ENCODE measurements at regions not wholly inside any gene's neighbourhood (a gene's known extent, or its start where the extent isn't known, plus 50 kb on each side); places are given as distances from the start of the nearest gene placed in this dataset.
A peak's percentile ranks its signal among the peaks of the same experiment; 100 is the strongest.

GRCh38 chr6:76886900-76887299 lies 576.4 kb downstream of the HTR1B start (continued):
- TF ChIP-seq EGR1 (IDR thresholded peaks at IDR 0.05; ENCODE audit: low read depth in 2 of 2) = no peak
- TF ChIP-seq YY1 (IDR thresholded peaks at IDR 0.05) = no peak

DNA sequence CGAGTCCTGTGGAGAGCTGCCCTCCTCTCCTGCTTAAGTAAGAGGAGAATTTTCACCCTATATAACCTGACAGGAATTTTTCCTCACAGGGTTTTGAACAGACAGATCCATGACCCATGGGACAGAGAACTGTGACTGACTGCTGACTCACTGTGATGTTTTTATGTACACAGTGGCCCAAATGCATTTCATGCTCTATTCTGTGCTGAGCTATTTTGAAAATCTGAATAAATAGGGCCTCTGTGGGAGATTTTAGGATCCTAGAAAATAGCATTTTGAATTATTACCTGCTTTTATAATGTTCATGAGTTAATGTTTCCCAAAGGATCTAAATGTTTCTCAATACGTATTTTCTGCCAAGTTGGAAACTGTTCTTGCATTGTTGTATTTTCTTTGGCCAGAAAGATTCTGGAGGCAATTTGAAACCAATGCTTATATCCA lies 577.4 kb downstream of the HTR1B start:
- Histone ChIP-seq H3K27ac (ENCODE audit: low read depth in 1 of 2, low read length in 2 of 2) (no peak overlapping the region), H3K36me3 (ENCODE audit: control insufficient read depth in 4 of 4, insufficient read depth in 3 of 4, low read depth in 1 of 4, low read length in 3 of 4) (no peaks in the 10 kb centered on the region), H3K4me3 (ENCODE audit: low read depth in 1 of 3, low read length in 3 of 3) (no peak overlapping the region), H3K27me3 (ENCODE audit: control insufficient read depth in 4 of 4, insufficient read depth in 4 of 4, low read length in 3 of 4) (no peaks in the 10 kb centered on the region), H3K4me1 (ENCODE audit: control insufficient read depth in 4 of 4, insufficient read depth in 4 of 4, low read length in 3 of 4) (peaks cover 0 to 3% (median 1%) of the 10 kb centered on the region in 4 donors), H3K9ac (ENCODE audit: low read depth in 1 of 2, low read length in 2 of 2) (no peak overlapping the region), H3K9me3 (ENCODE audit: control insufficient read depth in 4 of 4, low read length in 3 of 4) (no peaks in the 10 kb centered on the region)
- TF ChIP-seq JUND (IDR thresholded peaks at IDR 0.05) (peak in 1 of 2 donors; percentile 53), FOXA1 (IDR thresholded peaks at IDR 0.05) (no peak), SP1 (IDR thresholded peaks at IDR 0.05) (no peak), RXRA (IDR thresholded peaks at IDR 0.05) (peak; percentile 45 to 84), YY1 (IDR thresholded peaks at IDR 0.05) (no peak), HNF4G (IDR thresholded peaks at IDR 0.05) (no peak), NR2F2 (IDR thresholded peaks at IDR 0.05) (no peak), GABPA (IDR thresholded peaks at IDR 0.05 in 1 of 2, conservative IDR thresholded peaks at IDR 0.05 in 1 of 2) (no peak), HNF4A (conservative IDR thresholded peaks at IDR 0.05) (peak in 1 of 2 donors; percentile 50), EGR1 (IDR thresholded peaks at IDR 0.05; ENCODE audit: low read depth in 2 of 2) (no peak), CTCF (IDR thresholded peaks at IDR 0.05; ENCODE audit: low read depth, low read length, missing input control) (no peak), TAF1 (conservative IDR thresholded peaks at IDR 0.05) (no peak)
- TF ChIP-seq, protein P1, sequence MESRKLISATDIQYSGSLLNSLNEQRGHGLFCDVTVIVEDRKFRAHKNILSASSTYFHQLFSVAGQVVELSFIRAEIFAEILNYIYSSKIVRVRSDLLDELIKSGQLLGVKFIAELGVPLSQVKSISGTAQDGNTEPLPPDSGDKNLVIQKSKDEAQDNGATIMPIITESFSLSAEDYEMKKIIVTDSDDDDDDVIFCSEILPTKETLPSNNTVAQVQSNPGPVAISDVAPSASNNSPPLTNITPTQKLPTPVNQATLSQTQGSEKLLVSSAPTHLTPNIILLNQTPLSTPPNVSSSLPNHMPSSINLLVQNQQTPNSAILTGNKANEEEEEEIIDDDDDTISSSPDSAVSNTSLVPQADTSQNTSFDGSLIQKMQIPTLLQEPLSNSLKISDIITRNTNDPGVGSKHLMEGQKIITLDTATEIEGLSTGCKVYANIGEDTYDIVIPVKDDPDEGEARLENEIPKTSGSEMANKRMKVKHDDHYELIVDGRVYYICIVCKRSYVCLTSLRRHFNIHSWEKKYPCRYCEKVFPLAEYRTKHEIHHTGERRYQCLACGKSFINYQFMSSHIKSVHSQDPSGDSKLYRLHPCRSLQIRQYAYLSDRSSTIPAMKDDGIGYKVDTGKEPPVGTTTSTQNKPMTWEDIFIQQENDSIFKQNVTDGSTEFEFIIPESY (IDR thresholded peaks at IDR 0.05) = no peak
- TF ChIP-seq, protein P2, sequence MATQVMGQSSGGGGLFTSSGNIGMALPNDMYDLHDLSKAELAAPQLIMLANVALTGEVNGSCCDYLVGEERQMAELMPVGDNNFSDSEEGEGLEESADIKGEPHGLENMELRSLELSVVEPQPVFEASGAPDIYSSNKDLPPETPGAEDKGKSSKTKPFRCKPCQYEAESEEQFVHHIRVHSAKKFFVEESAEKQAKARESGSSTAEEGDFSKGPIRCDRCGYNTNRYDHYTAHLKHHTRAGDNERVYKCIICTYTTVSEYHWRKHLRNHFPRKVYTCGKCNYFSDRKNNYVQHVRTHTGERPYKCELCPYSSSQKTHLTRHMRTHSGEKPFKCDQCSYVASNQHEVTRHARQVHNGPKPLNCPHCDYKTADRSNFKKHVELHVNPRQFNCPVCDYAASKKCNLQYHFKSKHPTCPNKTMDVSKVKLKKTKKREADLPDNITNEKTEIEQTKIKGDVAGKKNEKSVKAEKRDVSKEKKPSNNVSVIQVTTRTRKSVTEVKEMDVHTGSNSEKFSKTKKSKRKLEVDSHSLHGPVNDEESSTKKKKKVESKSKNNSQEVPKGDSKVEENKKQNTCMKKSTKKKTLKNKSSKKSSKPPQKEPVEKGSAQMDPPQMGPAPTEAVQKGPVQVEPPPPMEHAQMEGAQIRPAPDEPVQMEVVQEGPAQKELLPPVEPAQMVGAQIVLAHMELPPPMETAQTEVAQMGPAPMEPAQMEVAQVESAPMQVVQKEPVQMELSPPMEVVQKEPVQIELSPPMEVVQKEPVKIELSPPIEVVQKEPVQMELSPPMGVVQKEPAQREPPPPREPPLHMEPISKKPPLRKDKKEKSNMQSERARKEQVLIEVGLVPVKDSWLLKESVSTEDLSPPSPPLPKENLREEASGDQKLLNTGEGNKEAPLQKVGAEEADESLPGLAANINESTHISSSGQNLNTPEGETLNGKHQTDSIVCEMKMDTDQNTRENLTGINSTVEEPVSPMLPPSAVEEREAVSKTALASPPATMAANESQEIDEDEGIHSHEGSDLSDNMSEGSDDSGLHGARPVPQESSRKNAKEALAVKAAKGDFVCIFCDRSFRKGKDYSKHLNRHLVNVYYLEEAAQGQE (IDR thresholded peaks at IDR 0.05) = no peak
- no peak for DNase-seq (ENCODE audit: low spot score)
- 28% methylated on average over 2 of the region's 2 CpGs for WGBS

GRCh38 chr6:76881414-76881813 lies 581.9 kb downstream of the HTR1B start:
- no peak overlapping the region for H3K4me3 ChIP-seq (ENCODE audit: low read depth in 1 of 3, low read length in 3 of 3)
- no peaks in the 10 kb centered on the region for H3K9me3 ChIP-seq (ENCODE audit: control insufficient read depth in 4 of 4, low read length in 3 of 4)
- no peaks in the 10 kb centered on the region for H3K27me3 ChIP-seq (ENCODE audit: control insufficient read depth in 4 of 4, insufficient read depth in 4 of 4, low read length in 3 of 4)
- no peaks in the 10 kb centered on the region for H3K36me3 ChIP-seq (ENCODE audit: control insufficient read depth in 4 of 4, insufficient read depth in 3 of 4, low read depth in 1 of 4, low read length in 3 of 4)
- no peak for DNase-seq (ENCODE audit: low spot score)
- WGBS = 87% methylated on average over 1 of the region's 1 CpG
- H3K4me1 ChIP-seq (ENCODE audit: control insufficient read depth in 4 of 4, insufficient read depth in 4 of 4, low read length in 3 of 4) = peaks cover 0 to 3% (median 1%) of the 10 kb centered on the region in 4 donors
- H3K9ac ChIP-seq (ENCODE audit: low read depth in 1 of 2, low read length in 2 of 2) = no peak overlapping the region
- H3K27ac ChIP-seq (ENCODE audit: low read depth in 1 of 2, low read length in 2 of 2) = no peak overlapping the region
- TF ChIP-seq, protein P1 (IDR thresholded peaks at IDR 0.05) = no peak
- TF ChIP-seq YY1 (IDR thresholded peaks at IDR 0.05) = no peak
- TF ChIP-seq, protein P2 (IDR thresholded peaks at IDR 0.05) = no peak
- TF ChIP-seq FOXA1 (IDR thresholded peaks at IDR 0.05) = no peak
- TF ChIP-seq HNF4A (conservative IDR thresholded peaks at IDR 0.05) = no peak
- TF ChIP-seq JUND (IDR thresholded peaks at IDR 0.05) = no peak
- no peak for TF ChIP-seq NR2F2 (IDR thresholded peaks at IDR 0.05)
- TF ChIP-seq RAD21 (IDR thresholded peaks at IDR 0.05) = no peak
- no peak for TF ChIP-seq EGR1 (IDR thresholded peaks at IDR 0.05; ENCODE audit: low read depth in 2 of 2)
- no peak for TF ChIP-seq SP1 (IDR thresholded peaks at IDR 0.05)

All from liver (tissue), 8 donors.